Progenitor cell of endocrine pancreas (in vitro differentiated cells): ENCODE measurements at regions not wholly inside any gene's neighbourhood (a gene's known extent, or its start where the extent isn't known, plus 50 kb on each side); places are given as distances from the start of the nearest gene placed in this dataset.

Source experiments
- DNase-seq: peaks from one replicate; pipeline ENCODE4 v3.0.0; 2021; ENCODE audit warnings: low spot score; ENCODE audit not compliant: unreplicated experiment
- H3K27ac Mint-ChIP-seq: 2 replicates; pipeline ENCODE4 v1.8.0; 2021; ENCODE audit warnings: mild to moderate bottlenecking, moderate library complexity, mixed read lengths
- H3K27me3 Mint-ChIP-seq: 2 replicates; pipeline ENCODE4 v1.8.0; 2021; ENCODE audit warnings: mixed read lengths
- H3K36me3 Mint-ChIP-seq: 2 replicates; pipeline ENCODE4 v1.8.0; 2022; ENCODE audit warnings: mixed read lengths; ENCODE audit not compliant: insufficient read depth
- H3K4me1 Mint-ChIP-seq: 2 replicates; pipeline ENCODE4 v1.8.0; 2021; ENCODE audit warnings: low read depth, mixed read lengths
- H3K4me3 Mint-ChIP-seq: 2 replicates; pipeline ENCODE4 v1.8.0; 2021; ENCODE audit warnings: low read depth, mild to moderate bottlenecking, moderate library complexity, mixed read lengths
- H3K9me3 Mint-ChIP-seq: 2 replicates; pipeline ENCODE4 v1.8.0; 2021; ENCODE audit warnings: low read depth, mixed read lengths
- TF ChIP-seq, protein P1 (sequence below): fragments of 200-600 bp; sonication (generic); IDR thresholded peaks from one replicate; pipeline ENCODE4 v1.5.0; 2021; ENCODE audit warnings: antibody characterized with exemption, mild to moderate bottlenecking; ENCODE audit not compliant: unreplicated experiment

- DNase-seq = no peak
- no peaks in the 10 kb centered on the region for H3K27me3 Mint-ChIP-seq
- TF ChIP-seq, protein P1, sequence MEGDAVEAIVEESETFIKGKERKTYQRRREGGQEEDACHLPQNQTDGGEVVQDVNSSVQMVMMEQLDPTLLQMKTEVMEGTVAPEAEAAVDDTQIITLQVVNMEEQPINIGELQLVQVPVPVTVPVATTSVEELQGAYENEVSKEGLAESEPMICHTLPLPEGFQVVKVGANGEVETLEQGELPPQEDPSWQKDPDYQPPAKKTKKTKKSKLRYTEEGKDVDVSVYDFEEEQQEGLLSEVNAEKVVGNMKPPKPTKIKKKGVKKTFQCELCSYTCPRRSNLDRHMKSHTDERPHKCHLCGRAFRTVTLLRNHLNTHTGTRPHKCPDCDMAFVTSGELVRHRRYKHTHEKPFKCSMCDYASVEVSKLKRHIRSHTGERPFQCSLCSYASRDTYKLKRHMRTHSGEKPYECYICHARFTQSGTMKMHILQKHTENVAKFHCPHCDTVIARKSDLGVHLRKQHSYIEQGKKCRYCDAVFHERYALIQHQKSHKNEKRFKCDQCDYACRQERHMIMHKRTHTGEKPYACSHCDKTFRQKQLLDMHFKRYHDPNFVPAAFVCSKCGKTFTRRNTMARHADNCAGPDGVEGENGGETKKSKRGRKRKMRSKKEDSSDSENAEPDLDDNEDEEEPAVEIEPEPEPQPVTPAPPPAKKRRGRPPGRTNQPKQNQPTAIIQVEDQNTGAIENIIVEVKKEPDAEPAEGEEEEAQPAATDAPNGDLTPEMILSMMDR = no peak
- no peaks in the 10 kb centered on the region for H3K4me1 Mint-ChIP-seq
- H3K9me3 Mint-ChIP-seq = peaks cover 4% of the 10 kb centered on the region
- no peak overlapping the region for H3K27ac Mint-ChIP-seq
- H3K4me3 Mint-ChIP-seq = no peak overlapping the region
- H3K36me3 Mint-ChIP-seq = no peaks in the 10 kb centered on the region
Measured at GRCh38 chr1:195458365-195458764, 1149.9 kb downstream of the KCNT2 start.

- no peak overlapping the region for H3K4me3 Mint-ChIP-seq
Measured at GRCh38 chr1:195450794-195451193, 1157.4 kb downstream of the KCNT2 start.

DNA sequence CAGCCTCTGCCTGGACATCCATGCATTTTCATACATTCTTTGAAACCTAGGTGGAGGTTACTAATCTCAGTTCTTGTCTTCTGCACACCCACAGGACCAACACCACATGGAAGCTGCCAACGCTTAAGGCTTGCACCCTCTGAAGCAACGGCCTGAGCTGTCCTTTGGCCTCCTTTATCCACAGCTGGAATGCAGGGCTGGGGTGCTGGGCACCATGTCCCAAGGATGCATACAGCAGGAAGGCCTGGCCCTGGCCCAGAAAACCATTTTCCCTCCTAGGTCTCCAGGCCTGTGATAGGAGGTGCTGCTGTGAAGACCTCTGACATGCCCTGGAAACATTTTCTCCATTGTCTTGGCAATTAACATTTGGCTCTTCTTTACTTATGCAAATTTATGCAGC lies 1168.6 kb downstream of the KCNT2 start:
- Mint-ChIP-seq H3K27ac (no peak overlapping the region), H3K27me3 (no peaks in the 10 kb centered on the region), H3K36me3 (no peaks in the 10 kb centered on the region), H3K4me3 (no peak overlapping the region), H3K9me3 (no peaks in the 10 kb centered on the region), H3K4me1 (no peaks in the 10 kb centered on the region)
- no peak for DNase-seq
- TF ChIP-seq, protein P1 = no peak

More at GRCh38 chr1:195450794-195451193, 1157.4 kb downstream of the KCNT2 start:
- Mint-ChIP-seq H3K9me3 (peaks cover 12% of the 10 kb centered on the region), H3K27ac (no peak overlapping the region), H3K4me1 (peaks cover 6% of the 10 kb centered on the region), H3K36me3 (peaks cover 1% of the 10 kb centered on the region), H3K27me3 (no peaks in the 10 kb centered on the region)
- TF ChIP-seq, protein P1 = no peak
- DNase-seq = no peak

- no peaks in the 10 kb centered on the region for H3K27me3 Mint-ChIP-seq
Measured at GRCh38 chr1:195434566-195435203, 1173.6 kb downstream of the KCNT2 start.

DNA sequence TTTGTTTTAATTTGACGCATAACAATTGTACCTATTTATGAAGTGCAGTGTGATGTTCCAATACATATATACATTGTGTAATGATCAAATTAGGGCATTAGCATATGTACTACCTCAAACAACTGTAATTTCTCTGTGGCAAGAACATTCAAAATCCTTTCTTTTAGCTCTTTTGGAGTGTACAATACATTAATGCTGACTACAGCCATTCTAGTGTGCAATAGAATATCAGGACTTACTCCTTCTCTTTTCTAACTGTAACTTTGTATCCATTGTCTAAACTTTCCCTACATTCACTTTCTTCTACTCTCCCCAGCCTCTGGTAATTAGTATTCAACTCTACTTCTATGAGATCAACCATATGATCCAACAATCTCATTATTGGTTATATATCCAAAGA lies 1177.4 kb downstream of the KCNT2 start:
- Mint-ChIP-seq H3K27me3 (no peaks in the 10 kb centered on the region), H3K9me3 (no peaks in the 10 kb centered on the region), H3K4me1 (no peaks in the 10 kb centered on the region), H3K27ac (no peak overlapping the region), H3K36me3 (no peaks in the 10 kb centered on the region), H3K4me3 (no peak overlapping the region)
- DNase-seq = no peak
- TF ChIP-seq, protein P1 = no peak

More at GRCh38 chr1:195434566-195435203, 1173.6 kb downstream of the KCNT2 start:
- Mint-ChIP-seq H3K9me3 (no peaks in the 10 kb centered on the region), H3K4me3 (no peak overlapping the region), H3K27ac (no peak overlapping the region), H3K36me3 (no peaks in the 10 kb centered on the region), H3K4me1 (no peaks in the 10 kb centered on the region)
- TF ChIP-seq, protein P1 = no peak
- DNase-seq = no peak
